GM21825 (cell line): ENCODE measurements at regions not wholly inside any gene's neighbourhood (a gene's known extent, or its start where the extent isn't known, plus 50 kb on each side); places are given as distances from the start of the nearest gene placed in this dataset.
"Not testable (repeated sequence)": the region's sequence is repeated elsewhere in the genome, so short reads cannot be mapped to it uniquely, and the experiment has no call there.

Experiments
- ATAC-seq: cut with Tn5 transposase; IDR thresholded peaks from one replicate; pipeline ENCODE4 v1.9.1; 2021; ENCODE audit warnings: mild to moderate bottlenecking, moderate library complexity; ENCODE audit not compliant: unreplicated experiment

DNA sequence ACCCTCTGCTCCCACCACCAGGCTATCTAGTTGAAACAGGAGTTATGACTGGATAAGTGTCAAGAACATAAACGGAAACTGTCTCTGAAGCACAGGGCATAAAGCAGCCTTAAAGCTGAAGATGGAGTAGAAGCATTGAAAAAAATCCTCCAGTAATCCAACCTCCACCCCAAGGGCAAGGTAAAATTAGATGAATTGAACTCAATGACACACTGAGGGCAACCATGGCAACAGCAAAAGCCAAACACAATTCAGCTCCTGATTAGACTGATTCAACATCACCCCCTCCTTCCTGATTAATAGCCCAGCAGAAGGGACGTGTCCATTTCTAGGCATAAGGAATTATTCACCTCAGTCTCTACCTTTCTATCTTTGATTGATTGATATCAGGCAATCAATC is 183.2 kb upstream of the MAP3K1 start:
- ATAC-seq, result no peak

DNA sequence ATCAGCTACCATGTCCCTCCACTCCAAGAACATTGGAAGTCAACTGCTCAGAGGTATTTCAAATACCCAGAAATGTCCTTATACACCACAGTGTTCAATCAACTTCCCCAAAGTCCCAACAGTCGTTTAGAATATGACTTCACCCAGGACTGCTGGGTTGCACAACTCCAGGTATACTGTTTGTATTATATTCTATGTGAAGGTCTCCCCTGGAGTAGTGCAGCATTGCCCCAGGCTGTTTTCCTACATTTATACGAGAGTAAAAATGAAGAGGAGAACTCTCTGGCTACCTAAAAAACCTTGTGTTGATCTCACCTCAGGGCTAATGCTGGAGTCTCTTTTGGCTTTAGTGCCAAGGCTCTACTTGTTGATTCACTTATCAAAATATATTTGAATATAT is 183.6 kb upstream of the MAP3K1 start:
- no peak for ATAC-seq

DNA sequence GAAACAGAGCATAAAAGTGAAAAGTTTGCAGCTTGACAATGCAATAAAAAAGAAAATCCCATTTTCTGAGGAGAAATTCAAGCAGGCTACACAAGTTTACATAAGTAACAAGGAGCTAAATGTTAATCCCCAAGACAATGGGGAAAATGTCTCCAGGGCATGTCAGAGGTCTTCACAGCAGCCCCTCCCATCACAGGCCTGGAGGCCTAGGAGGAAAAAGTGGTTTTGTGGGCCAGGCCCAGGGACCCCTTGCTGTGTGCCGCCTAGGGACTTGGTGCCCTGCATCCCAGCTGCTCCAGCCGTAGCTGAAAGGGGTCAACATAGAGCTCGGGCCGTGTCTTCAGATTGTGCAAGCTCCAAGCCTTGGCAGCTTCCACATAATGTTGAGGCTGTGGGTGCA is 186.7 kb upstream of the MAP3K1 start:
- not testable (repeated sequence) for ATAC-seq

DNA sequence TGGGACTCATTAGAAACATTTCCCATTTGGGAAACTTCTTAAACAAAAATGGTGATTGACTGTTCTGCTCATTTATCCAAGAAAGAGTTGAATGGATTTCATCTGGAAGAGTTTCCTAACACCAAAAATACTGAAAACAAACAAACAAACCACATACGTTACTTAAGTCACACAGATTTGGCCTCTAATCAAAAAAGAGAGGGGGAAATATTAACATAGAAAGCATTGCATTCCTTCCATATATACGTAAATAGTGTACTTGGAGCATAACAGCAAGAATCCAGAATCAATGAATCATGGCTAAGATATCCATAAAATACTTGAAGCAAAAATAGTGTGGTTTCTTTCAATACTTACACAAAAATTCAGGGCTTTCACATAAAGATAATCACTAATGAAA is 189.8 kb upstream of the MAP3K1 start:
- ATAC-seq, result no peak

DNA sequence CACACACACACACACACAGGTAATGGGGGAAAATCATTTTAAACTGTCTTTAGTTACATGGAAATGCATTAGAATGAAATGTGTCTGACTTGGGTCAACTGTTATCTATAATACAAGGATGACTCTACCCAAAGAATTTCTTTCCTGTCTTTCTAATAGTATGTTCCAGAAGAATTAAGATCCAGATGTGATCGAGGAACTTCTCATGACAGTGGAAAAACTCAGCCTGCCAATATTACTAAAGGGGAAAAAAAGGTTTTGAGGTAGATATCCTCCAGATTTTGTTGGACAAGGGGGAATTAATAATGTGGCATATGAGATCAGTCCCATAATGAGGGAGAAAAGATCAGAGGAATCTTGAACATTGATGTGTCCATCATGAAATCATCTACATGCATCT is 190.6 kb upstream of the MAP3K1 start:
- ATAC-seq, result no peak

DNA sequence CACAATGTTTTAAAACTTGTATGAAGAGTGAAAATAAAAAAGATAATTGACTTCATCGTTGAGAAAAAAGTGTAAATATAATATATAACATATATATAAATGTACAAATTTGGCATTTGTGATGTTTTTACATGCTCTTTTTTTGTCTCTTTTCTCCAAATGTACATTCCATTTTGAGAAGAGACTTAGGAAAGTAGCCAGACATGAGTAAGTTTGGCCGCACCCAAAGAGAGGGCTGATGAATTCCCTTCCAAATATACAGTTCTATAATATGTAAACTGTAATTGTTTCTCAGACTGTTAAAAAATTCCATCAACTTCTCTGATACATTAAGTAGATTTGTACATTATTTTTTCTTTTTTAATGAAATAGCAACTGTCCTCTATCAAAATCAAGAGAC is 193.2 kb upstream of the MAP3K1 start:
- no peak for ATAC-seq

DNA sequence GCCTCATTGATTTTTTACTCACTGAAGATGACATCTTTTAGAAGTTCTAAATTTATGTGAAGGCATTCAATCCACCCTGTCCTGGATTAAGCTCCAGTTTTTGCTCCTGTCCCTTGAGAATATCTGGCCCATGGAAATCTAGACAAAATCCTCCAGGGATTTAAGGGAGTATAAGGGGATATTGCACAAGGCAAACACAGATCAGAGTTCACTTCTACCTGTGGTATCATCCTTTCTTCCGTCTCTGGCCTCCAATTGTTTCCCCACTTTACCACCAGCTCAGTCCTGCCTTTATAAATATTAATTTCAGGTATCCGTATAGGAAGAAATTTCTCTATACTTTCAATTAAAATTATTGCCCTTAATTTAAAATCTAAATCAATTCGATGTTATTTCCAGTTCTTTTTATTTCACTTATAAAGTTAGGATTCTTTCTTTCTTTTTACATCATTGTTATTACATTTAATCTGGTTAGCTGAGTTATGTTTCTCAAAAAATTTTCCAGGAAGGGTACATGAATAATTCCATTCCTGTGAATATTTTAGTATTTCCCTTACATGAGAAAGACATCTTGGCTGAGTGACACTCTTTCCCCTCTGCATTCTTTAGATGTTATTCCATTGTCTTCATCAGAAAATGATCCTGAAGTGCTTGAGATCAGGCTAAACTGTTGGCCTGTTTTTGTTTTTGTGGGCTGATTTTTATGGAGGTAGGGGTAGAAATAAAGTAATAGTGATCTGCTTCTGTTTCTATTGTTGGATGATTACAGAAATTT is 194.3 kb upstream of the MAP3K1 start:
- ATAC-seq, result no peak

DNA sequence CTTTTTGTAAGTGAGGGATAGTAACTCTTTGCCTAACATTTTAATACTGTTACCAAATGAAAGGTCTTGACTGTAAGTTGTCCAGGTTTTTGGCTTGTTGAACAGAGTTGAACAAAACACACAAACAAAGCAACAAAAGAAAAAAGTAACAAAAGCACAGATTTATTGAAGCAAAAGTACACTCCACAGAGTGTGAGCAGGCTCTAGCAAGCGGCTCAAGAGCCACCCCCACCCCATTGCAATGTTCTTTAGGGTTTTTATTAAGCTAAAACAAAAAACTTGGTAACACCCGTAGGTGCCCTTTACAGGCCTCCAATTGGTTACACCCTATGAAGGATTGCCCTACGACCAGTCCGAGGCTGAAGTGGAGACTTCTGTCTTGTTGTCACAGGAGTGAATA is 197.4 kb upstream of the MAP3K1 start:
- no peak for ATAC-seq

DNA sequence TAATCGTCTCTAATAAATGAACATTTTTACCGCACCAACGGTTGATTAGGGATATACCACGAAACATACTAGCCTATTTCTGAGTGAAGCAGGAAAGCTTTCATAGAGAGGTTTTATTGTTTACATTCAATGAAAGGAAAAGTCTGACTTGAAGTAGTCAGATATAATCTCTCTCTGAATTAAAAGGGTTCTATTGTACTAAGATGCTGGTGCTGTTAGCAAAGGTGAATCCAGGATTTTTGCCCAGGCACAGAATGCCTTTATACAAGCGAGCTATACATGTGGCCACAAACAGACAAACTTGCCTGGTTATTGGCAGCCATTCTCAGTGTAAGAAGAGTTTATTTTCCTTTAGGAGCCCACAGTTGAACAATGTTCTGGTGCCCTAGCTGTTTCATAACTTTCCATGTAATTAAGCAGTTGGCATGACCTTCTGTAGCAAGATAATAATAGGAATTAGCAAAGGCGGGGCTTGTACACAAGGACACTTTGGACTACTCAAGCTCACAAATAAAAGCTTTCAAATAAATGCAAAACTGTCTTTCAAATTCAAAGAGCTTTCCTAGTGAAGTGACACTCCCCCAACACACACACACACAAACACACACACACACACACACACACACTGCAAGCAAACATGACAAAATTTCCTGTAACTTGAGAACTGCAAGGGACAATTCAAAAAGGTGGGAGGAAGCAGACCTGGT is 198.7 kb upstream of the MAP3K1 start:
- no peak for ATAC-seq

DNA sequence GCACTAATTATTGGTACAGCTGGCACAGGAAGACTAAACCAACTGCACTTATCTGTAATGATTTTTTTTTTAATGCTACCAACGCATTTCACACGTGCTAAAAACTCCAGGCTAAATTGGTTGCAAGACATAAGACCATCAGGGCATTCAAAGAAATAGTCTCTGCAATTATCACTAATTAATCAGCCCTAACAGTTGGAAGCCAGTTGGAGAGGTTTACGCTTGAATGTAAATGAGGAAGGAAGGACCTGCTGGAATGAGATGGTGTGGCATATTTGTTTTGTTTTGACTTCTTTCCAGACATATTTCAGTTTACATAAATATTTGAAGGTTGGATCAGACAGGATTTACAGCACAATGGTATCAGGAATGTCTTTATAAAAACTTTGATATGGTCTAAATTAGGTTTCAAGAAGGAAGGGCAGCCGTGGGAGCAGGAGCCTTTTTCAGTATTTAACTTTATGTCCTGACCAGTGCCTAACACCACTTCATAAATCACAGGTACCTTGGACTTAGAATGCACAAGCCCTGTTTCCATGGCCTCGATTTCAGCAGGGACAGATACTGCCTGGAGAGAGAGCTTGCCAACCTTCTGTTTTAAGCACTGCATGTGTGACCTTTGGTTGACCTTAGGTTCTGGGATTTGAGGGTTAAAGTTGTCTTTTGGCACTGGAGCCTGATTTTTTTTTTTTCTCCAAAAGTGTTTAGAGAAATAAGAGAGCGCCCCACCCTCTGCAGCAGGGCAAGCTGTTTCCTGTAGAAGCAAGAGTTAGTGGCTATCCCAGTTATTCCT is 199.8 kb upstream of the MAP3K1 start:
- no peak for ATAC-seq

DNA sequence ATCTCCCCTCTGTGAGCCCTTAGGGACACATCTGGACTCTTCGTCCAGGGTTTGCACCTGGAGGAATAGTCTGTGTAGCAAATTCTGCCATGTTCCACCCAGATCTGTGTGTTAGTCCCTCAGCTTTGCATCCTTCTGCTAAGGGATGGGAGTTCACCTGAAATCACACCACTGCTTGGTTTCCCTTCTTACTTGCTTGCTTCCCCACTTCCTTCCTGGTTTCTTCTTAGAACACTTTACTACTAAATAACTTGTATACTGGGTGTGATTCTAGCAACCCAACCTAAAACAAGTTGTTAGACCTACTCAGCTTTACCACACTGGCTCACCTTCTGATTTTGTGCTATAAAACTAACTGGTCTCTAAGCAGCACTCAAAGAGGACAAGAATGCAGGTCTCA is 202.6 kb upstream of the MAP3K1 start:
- ATAC-seq, result no peak

DNA sequence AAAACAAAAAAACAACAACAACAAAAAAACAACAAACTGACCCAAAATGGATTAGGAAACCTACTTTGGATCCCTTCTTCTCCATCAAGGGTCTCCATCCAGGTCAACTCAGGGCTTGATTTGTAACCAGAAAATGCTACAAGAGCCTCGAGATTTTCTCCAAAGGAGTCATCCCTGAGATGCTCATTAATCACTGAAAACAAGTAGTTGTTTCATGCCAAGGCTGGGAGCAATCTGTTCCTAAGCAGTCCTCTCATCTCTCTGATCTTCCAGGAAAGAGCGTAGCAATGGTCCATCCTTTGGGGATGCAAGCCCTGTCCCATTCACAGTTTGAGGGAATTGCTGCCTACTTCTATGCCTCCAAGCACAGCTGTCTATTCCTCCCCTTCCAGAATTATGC is 203.0 kb upstream of the MAP3K1 start:
- ATAC-seq, result no peak

DNA sequence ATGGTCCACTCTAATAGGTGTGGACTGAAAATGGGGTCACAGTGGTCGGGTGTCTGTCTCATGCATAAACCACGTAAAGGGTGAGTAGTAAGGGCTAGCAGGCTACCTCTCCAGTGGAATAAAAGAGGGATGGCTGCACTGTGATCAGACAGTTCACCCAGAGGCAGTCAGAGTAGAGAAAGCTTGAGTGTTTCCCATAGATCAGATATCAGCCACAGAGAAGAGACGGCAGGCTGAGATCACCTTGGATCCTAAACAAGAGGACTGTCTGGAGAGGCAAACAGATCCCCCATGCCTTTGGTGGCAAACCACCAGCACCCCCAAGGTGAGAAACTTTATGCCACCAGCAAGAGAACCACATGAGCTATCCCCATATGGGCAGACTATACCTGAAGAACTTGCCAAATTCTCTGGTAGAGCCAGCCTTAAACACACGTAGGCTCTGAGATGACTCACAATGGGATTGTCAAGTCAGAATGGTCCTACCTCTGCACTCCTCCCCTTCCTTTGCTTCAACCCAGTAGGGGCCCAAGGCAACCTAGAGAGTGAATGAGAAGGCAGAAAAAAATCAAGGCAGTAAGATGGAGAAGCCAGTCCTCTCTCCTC is 205.2 kb upstream of the MAP3K1 start:
- ATAC-seq, result no peak

DNA sequence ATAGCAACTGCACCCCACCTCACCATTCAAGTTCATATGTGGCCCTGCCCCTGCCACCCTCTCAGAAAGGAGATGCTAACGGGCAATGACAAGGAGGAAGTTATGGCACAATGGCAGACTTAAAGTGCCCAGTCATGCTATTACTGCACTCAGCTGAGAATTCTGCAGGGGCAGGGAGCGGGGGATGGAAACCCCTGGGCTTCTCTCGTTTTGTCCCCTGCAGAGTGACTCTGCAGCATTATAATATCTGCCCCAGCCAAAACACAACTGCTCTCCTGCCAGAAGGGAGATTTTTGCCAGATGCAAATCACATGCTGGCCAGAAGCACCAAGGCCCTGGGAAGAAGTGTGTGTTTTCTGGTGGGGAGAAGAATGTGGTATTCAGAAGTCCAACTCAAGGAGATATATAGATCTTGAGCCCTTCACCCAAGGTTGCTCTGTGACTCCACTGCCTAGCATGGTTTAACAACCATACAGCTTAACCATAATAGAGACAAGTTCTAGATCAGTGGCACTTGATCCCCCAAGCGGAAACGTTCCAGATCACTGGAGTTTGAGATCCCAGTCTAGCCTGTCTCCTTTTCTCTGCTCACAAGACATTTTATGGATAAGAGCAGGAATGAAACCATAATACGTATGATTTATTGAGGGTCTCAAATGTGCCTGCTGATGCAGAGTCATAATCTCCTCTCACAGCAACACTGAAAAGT is 207.0 kb upstream of the MAP3K1 start:
- ATAC-seq, result no peak

DNA sequence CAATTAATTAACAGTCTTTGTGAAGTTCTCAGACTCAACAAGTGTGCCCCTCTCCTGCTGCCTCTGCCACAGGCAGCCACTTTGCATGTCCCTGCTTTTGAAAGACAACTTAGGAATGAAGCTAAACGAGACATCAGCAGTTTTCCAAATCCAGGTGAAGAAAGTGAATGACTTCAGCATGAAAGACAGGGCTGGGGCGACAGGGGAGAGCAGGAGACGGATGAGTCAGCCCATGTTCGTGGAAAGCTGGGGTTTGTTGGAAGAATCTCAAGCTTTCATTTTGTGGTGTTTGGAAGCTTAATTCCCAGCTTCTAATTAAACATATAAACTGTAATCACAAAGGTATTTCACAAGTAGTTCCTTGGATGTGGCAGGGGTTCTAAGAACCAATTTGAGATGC is 207.8 kb upstream of the MAP3K1 start:
- ATAC-seq, result no peak

DNA sequence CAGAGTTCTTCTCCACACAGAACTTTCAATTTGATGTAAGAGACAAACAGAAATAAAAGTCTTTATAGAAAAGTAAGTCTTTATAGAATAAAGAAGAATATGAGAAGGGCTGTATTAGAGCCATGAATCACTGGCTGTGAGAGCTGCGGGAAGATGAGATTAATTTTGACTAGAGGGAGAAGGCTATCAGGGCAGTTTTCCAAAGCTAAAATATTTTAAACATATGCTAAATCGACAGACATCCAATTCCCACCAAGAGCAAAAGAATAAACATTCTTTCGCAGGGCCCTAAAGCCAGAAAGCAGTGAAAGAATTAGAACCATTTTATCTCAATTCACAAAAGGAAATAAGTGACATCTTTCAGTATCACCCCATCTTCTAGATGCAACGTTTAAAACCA is 208.3 kb upstream of the MAP3K1 start:
- ATAC-seq, result no peak

DNA sequence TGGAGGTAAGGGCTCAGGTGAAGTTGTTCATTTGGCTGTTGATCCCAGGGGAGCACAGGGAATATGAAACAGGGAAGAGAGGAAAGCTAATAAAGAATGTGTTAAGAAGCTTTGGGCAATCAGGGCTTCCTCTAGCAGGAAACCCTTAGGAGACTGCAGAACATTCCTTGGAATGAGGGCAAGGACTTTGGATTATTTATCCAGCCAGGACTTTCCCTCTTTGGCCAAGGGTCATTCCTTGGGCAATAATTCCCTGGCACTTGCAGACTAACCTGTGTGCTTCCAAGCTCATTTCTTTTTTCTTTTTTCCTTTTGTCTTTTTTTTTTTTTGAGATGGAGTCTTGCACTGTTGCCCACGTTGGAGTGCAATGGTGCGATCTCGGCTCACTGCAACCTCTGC is 209.2 kb upstream of the MAP3K1 start:
- ATAC-seq, result no peak

DNA sequence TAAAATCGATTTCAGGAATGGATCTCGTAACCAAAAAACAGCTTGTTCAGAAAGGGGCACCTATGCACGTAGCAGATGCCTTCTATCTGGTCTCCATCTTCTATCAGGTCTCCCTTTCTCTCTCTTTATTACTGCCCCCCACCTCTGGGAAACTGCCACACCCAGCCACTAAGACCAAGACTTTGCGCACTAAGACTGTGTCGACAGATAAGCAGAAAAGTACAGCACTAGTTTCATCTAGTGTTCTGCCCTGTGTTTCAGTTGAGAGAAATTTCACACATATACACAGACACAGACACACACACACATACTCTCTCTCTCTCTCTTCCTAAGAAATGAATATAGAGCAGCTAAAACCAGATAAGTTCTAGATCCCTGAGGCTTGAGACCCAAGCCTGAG is 210.1 kb upstream of the MAP3K1 start:
- no peak for ATAC-seq

DNA sequence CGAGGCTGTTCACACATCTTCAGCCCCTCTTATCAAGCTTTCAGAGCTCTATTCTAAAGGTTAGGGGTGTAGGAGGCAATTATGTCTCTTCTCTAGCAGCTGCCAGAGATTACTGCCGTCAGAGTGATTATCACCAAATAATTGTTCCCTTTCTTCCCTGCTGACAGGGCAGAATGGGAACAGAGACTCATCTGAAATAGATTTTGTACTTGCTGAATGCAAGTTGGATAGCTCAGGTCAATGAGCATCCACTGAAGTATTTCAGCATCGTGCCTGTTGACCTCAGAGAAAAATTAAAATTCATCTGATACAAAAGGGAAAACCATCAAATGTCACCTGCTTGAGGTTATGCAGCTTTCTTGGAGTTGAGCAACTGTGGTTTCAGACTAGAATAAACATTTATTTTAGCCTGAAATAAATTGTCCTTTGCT is 213.7 kb upstream of the MAP3K1 start:
- no peak for ATAC-seq

DNA sequence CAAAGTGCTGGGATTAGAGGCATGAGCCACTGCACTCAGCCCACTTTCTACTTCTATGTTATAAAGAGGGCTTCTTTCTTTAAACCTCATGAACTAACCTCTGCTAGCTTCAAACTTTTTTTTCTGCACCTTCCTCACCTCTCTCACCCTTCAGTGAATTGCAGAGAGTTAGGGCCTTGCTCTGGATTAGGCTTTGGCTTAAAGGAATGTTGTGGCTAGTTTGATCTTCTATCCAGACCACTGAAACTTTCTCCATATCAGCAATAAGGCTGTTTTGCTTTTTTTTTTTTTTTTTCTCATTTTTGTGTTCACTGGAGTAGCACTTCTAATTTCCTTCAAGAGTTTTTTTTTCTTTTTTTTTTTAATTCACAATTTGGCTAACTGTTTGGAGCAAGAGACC is 216.4 kb upstream of the MAP3K1 start:
- no peak for ATAC-seq

DNA sequence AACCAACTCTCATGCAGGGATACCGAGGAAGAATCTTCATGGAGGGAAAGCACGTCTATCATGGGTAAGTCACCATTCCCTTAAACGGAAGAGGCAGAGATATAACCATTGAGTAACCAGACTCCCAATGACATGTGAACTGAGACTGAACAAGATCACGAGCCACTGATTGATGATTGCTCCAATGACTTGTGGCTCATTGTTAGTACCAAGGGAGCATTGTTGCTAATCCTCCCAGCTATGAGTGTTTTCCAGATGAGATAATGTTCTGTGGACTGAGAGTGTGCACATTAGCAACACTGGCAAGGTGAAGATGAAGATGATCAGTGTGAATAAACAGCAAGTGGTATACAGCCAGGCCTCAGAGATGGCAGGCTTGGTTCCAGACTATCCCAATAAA is 219.2 kb upstream of the MAP3K1 start:
- ATAC-seq, result no peak
